ENCODE measurements at regions not wholly inside any gene's neighbourhood (a gene's known extent, or its start where the extent isn't known, plus 50 kb on each side); places are given as distances from the start of the nearest gene placed in this dataset.

DNA sequence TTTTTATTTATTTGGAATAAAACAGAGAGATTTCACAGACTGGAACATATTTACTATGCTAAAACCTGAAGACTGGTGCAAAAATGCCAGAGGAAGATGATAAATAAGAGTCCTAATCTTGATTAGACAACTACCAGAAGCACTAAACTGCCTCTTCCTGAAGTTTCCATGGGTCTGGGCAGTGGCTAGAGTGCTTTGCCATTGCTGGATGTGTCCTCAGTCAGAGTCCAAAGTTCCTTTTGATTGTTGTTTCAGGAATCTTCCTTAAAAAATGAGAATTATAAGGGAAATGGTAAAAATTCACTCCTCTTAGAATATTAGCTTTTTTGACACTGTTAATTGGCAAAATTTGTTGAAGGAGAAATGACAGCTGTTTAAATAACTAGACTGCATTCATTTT is 86.3 kb upstream of the AHR start:
- H3K4me3 ChIP-seq (ENCODE audit: control insufficient read depth, low read depth, low read length): no peak overlapping the region
- TF ChIP-seq, protein P1, sequence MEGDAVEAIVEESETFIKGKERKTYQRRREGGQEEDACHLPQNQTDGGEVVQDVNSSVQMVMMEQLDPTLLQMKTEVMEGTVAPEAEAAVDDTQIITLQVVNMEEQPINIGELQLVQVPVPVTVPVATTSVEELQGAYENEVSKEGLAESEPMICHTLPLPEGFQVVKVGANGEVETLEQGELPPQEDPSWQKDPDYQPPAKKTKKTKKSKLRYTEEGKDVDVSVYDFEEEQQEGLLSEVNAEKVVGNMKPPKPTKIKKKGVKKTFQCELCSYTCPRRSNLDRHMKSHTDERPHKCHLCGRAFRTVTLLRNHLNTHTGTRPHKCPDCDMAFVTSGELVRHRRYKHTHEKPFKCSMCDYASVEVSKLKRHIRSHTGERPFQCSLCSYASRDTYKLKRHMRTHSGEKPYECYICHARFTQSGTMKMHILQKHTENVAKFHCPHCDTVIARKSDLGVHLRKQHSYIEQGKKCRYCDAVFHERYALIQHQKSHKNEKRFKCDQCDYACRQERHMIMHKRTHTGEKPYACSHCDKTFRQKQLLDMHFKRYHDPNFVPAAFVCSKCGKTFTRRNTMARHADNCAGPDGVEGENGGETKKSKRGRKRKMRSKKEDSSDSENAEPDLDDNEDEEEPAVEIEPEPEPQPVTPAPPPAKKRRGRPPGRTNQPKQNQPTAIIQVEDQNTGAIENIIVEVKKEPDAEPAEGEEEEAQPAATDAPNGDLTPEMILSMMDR (IDR thresholded peaks at IDR 0.05; ENCODE audit: control insufficient read depth, insufficient read depth, low read depth, low read length, missing control alignments): no peak
- DNase-seq (ENCODE audit: low read depth): no peak

DNA sequence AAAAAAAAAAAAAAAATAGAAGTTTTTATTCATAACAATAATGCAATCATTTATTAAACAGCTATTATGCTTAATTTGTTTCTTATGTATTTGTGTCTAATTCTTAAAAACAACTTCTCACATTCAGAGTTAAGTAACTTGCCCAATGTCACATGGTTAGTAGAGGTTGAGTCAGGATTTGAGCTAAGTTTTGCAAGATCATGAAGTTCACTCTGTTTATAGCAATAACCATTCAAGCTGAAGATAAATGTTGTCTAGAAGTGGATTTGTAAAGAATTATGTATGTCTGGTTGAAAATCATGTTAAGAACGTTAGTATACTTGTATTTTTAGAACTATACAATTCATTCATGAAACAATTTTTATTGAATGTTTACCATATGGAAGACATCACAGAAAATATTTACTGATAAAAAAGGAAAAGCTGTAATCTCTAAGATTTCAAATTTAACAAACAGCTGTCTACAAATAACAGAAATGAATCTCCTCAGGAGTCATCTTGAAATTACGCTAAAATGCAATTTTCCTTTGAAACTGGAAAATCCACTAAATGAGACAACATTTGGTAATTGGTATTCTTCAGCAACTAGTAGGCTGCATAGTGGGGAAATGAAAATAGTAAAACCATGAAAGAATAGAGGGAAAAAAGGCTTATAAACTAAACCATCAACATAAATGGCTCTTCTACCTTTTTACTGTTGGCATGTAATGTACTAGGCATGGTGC is 70.5 kb upstream of the AHR start:
- no peak for DNase-seq (ENCODE audit: low read depth)
- no peak overlapping the region for H3K4me3 ChIP-seq (ENCODE audit: control insufficient read depth, low read depth, low read length)
- TF ChIP-seq, protein P1 (IDR thresholded peaks at IDR 0.05; ENCODE audit: control insufficient read depth, insufficient read depth, low read depth, low read length, missing control alignments): no peak

DNA sequence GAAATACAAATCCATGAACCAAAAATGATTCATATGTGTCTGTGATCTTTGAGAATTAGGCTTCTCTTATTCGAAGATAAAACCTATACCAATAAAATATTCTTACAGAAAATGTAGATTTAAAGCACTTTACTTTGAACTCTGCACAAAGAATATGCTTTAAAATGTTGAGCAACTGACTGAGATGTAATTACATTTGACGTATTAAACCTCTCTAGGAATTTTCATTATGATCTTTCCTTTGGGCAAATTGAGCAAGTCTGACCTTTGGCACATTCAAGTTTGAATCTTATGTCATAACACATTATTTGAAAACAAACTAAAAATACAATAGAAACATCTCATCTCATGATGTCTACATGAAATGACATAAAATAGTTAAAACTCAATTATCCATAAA is 69.2 kb upstream of the AHR start:
- no peak for DNase-seq (ENCODE audit: low read depth)
- no peak overlapping the region for H3K4me3 ChIP-seq (ENCODE audit: control insufficient read depth, low read depth, low read length)
- TF ChIP-seq, protein P1 (IDR thresholded peaks at IDR 0.05; ENCODE audit: control insufficient read depth, insufficient read depth, low read depth, low read length, missing control alignments): no peak

DNA sequence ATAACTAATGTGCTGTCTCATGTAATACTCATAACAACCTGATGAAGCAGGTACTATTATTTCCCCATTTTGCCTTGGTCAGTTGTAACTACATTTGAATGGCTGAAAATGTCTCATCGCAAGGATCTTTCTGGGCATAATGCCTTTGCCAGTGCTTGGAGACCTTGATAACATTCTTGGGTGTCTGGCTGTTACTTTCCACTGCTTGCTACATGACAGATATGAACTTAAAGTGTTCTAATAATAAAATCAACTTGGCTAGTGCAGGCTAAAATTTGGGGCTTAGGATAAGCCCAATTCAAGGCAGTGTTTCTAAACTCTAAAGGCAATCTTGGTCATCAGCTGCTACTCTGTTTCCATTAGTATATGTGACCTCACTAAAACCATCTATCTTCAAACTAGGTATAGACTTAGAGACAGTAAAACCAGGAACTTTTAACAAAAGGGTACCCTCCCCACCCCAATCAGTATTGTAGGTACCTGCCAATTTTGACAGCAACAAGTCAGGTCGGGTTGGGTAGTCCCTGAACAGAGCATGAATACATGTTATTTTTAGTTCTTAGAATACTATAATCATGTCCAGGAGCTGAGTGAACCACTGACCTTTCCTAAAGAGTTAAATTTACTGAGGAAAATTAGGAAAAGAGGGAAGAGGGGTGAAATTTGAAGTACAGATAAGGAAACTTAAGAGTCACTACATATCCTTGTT is 68.2 kb upstream of the AHR start:
- TF ChIP-seq, protein P1 (IDR thresholded peaks at IDR 0.05; ENCODE audit: control insufficient read depth, insufficient read depth, low read depth, low read length, missing control alignments): no peak
- H3K4me3 ChIP-seq (ENCODE audit: control insufficient read depth, low read depth, low read length): no peak overlapping the region

DNA sequence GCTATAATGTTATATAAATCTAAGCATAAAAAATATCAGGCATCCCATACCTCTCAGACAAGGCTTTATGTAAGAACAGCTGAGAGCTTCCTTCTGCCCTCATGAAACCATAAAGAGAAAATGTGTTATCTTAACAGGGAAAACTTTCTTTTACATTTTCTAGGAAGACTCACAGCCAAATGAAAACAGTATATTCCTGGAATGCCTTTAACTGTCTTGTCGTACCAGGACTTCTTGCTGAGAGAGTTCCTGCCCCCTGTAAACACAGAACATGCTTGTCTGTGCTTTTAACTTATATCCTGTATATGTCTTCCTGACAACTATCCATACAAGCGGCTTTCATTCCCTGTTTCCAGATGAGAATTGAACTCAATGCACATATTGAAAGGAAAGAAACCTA is 64.8 kb upstream of the AHR start:
- TF ChIP-seq, protein P1 (IDR thresholded peaks at IDR 0.05; ENCODE audit: control insufficient read depth, insufficient read depth, low read depth, low read length, missing control alignments): no peak
- H3K4me3 ChIP-seq (ENCODE audit: control insufficient read depth, low read depth, low read length): no peak overlapping the region
- DNase-seq (ENCODE audit: low read depth): no peak

More for the DNA sequence above, 68.2 kb upstream of the AHR start:
- no peak for DNase-seq (ENCODE audit: low read depth)

DNA sequence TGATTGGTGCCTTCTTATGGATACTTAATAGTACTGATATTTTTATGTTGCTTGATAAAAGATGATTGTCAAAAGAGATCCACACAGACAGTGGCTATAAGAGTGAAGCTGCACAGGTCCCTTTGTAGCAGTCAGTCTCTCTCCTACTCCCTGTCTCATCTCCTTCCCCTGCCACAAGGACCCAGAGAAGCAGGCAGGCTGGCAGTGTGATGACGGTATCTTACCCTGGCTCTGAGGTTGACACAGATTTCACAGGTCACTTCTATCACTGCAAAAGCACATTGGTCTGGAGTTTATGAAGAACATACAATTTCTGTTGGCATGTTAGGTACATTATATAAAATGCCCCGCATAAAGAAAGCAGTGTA is 64.4 kb upstream of the AHR start:
- TF ChIP-seq, protein P1 (IDR thresholded peaks at IDR 0.05; ENCODE audit: control insufficient read depth, insufficient read depth, low read depth, low read length, missing control alignments): no peak
- no peak for DNase-seq (ENCODE audit: low read depth)
- H3K4me3 ChIP-seq (ENCODE audit: control insufficient read depth, low read depth, low read length): no peak overlapping the region
